RPMI8226 (cell line): ENCODE measurements at regions not wholly inside any gene's neighbourhood (a gene's known extent, or its start where the extent isn't known, plus 50 kb on each side); places are given as distances from the start of the nearest gene placed in this dataset.

Experiments used
- DNase-seq: peaks from one replicate; pipeline ENCODE4 v3.0.0-alpha.2; 2015

GRCh38 chr9:99401680-99402504, 179.8 kb downstream of the SEC61B start:
- DNase-seq, result no peak

- DNase-seq, result no peak
Measured at GRCh38 chr9:99403371-99403770, 181.3 kb downstream of the SEC61B start.

GRCh38 chr9:99405359-99405758, 183.3 kb downstream of the SEC61B start:
- no peak for DNase-seq

DNA sequence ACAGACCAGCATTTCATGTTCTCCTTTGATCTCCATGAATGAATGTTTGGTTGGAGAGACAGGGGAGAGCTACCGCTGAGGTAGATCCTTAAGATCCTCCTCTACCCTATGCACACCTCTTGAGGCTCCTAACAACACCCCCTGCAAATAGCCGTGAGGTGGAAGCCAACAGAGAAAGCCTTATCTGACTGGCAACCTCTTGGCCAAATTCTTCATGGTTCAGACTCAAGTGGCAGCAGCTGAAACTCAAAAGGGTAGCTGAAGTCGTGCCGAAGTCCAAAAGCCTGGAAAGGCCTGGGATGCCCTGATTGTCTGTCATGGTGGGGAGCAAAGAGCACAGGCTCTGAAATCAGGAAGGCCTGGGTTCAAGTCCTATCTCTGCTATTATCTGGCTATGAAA, 184.9 kb downstream of the SEC61B start:
- no peak for DNase-seq

- DNase-seq, result no peak
Measured at GRCh38 chr9:99411068-99411467, 189.0 kb downstream of the SEC61B start.

DNA sequence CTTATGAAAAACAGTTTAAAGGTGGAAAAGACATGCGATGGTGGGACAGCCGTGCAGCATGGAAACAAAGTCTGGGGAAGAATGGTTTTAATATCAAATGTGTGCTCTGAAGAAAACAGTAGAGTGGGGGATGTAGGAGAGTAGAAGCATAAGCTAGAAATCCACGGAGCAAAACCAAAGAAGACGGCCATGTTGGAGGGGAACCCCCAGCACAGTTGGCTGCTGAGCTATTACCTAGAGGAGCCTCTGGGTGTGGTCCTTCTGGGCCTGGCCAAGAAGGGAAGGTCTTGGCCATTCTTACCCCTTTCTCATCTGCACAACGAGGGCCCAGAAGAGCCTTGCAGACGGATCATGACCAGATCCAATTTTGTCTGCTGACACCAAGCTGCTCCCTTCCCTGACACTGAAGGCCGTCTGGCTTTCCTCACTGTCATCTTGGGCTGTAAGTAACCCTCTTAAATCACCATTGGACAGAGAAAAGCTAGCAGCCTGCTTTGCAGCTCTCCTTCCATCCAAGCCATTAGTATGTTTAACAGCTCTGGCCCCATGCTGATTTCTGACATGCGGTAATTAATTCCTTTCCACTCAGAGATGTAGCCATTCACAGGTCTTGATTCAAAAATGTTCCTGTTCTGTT, 189.5 kb downstream of the SEC61B start:
- no peak for DNase-seq

DNA sequence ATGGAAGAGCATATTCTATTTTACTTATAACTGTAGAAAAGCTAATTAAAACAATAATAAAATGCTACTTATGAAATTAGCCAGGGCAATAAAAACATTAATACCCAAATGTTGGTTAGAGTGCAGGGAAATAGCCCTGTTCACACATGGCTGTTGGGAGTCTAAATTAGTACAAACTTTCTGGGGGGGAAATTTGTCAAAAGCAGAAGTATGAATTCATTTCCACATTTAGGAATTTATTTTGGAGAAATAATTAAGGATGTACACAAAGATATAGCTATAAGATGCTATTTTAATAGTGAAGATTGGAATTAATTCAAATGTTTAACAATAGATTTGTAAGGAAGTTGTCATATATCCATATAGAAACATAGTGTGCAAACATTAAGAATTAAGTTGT, 190.5 kb downstream of the SEC61B start:
- no peak for DNase-seq

DNA sequence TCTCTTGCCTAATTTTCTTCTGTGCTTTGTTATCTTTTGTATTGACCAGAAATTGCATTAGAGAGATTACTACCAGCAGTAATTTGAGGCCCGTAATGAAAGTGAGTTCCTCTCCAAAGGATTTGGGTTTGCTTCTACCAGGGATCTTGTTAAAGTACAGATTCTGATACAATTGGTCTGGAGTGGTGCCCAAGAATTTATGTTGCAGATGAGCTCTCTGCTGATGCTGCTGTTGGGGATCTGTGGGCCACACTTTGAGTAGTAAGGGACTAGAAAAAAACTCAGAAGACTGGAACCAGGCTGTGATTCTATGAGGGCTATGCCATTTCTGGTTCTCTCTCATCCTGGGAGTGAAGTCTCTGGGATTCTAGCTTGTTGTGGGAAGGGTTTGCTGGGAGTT, 192.2 kb downstream of the SEC61B start:
- no peak for DNase-seq

DNA sequence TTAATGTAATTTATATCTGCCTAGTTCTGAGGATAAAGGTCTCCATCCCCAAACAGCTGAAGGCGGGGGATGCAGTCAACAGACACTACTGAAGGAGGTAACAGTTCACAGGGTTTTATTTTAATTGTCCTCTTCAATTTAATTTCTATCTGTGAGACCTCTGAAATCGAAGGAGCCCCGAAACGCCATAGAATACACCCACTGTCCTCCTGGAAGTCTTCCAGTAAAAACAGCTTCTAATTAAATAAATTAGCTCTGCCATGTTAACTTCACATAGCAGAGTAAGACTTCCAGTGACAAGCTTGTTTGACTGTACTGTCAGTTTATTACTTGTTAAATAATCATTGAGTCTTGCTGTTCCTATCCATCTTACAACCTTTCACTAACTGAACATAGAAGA, 193.5 kb downstream of the SEC61B start:
- DNase-seq, result no peak

DNA sequence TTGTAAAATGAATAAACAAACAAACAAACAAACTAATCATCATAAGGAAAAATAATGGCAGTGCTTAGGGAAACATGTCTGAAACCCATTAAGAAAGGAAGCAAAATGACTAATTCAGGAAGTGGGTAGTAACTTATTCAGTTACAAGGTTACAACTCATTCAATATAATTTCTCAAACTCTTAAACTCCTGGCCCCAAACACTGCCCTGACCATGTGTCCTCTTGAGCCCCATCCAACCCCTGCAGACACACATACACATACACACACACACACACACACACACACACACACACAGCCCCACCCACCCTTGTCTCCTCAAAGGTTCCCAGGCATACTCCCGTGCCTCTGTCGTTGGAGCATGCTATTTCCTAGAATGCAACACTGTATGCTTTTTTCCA, 193.9 kb downstream of the SEC61B start:
- DNase-seq, result no peak

DNA sequence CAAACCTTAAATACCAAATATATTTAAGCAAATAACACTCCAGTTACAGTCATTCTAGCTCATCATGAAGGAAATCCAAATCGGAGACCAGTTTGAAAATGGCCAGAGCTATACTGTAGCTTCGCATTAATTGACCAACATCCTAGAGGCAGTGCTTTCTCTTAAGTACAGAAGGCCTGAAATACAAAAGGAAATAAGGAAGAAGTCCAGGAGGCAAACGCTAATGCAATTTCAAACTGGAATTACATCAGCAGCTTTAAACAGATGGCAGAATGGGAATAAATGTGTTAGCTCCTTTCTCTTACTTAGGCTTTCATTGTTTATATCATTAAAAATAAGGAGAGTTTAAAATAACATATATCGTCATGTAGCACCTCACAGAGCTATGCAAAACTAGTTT, 197.0 kb downstream of the SEC61B start:
- no peak for DNase-seq

GRCh38 chr9:99421369-99421768, 199.3 kb downstream of the SEC61B start:
- DNase-seq, result no peak

- no peak for DNase-seq
Measured at GRCh38 chr9:99425124-99425523, 203.0 kb downstream of the SEC61B start.

DNA sequence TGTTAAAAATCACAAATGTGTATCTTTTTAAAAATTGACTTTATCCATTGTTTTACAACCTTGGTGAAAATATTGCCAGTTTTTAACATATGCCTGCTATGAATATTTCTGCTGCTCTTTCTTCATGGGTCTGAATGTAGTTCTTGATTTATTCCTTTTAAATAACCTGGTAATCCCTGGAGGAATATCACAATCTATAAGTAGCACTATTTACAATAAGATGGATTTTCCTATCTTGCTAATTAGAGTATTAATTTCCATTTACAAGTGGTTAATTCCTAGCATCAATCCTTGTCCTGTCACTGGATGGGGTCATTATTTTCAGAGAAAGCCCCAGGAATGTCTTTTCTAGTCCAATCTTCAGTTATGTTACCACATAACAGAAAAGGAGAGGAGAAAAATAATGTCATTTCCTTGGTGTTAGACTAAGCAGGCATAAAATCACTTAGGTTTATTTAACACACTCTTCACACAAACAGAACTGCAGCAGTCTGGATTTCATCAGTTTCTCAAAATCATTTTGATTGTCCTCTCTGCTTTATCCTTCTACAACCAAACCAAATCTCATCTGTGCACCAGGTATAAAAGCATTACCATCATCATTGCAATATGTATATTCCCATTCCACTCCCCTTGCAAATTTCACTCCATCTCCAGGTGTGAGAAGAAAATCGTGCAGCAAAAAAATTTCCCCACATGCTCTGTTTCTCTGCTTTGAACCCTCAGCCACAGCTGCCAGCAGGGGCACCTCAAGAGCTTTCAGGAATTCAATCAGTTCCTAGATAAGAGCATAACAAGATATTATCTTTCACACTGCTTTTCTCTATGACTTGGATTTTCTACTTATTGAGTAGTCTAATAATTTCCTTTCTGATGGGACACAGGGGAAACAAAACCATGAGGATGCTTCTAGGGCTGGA, 204.1 kb downstream of the SEC61B start:
- no peak for DNase-seq

DNA sequence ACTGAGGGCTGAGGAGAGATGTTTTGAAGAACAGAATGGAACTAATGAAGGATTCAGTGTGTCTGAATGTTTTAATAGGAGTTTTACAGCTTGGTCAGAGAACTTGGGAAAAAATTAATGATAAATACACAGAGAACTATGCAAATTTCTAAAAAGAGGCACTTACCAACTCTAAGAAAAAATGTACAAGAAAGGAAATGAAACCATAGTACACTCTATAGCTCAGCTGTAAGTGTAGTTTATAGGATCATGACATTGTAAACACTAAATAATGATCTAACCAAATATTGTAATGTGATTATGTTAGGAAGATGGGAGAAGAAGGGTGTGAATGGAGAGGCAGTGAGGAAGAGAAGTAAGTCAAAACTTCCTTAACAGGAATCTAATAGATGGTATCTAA, 205.2 kb downstream of the SEC61B start:
- DNase-seq, result no peak

- DNase-seq, result no peak
Measured at GRCh38 chr9:99430301-99430700, 208.2 kb downstream of the SEC61B start.

DNA sequence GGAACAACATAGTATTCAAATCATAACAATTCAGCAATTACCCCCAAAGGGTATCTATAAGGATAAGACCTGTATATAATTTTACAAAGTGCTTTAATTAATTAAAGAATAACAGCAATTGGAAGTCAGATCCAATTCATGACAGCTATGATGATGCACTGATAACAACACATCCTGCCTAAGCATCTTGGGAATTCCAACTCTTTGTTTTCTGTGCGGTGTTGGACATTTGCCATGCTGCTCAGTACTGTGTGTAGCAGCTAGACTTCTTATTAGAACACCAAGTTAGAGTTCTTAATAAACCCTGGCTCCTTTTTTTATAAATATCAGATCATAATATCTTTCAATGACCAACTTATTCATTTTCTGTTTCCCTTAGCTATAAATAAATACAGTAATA, 209.0 kb downstream of the SEC61B start:
- DNase-seq, result no peak

DNA sequence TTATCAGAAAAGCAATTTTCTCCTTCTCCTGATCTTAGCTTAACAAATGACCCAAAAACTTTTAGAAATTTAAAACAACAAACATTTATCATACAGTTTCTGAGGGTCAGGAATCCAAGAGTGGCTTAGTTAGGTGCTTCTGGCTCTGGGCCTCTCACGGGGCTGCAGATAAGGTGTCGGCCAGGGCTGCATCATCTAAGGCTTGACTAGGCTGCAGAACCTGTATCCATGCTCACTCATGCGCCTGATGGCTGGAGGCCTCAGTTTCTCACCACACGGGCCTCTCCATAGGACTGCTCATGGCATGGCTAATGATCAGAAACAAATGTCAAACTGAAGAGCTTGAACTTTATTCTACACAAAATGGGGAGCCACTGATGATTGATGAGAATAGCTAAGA, 210.0 kb downstream of the SEC61B start:
- no peak for DNase-seq

- no peak for DNase-seq
Measured at GRCh38 chr9:99433095-99433494, 211.0 kb downstream of the SEC61B start.

DNA sequence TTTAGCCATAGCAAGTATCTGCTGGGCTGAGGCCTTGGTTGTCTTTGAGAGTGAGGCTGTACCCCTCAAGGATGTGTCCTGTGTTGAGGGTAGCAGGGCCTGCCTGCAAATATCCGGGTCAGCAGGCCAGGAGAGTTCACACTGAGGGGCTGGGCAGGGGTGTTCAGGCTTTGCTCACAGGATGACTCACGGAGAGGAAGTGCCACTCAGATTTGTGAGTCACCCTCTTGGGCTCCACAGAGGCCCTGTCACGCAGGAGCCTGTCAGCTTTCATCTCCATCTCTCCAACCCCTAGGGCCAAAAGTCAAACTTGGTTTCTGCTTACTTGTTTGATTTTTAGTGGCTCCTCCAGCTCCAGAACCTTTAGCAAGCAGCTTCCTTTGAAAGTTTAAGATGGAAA, 211.5 kb downstream of the SEC61B start:
- DNase-seq, result no peak

- no peak for DNase-seq
Measured at GRCh38 chr9:99436616-99437015, 214.5 kb downstream of the SEC61B start.

GRCh38 chr9:99437145-99437544, 215.1 kb downstream of the SEC61B start:
- DNase-seq, result no peak

DNA sequence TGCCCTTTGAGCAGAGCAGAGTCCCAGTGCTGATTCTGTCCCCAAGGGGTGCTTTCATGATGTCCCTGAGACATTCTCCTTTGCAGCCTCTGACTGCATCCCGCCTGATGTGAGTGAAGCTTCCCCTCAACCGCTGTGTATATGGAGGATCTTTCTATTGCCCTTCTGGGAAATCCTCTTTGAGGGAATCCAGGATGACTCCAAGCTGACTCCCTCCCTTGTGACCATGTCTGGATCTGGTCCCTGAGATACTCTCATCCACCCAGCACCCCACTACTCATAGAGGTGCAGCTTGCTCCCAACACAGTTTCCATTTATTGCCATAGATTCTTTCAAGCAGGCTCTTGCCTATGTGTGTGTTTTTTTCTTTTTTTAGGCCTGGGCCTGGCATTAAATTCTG, 216.5 kb downstream of the SEC61B start:
- no peak for DNase-seq

DNA sequence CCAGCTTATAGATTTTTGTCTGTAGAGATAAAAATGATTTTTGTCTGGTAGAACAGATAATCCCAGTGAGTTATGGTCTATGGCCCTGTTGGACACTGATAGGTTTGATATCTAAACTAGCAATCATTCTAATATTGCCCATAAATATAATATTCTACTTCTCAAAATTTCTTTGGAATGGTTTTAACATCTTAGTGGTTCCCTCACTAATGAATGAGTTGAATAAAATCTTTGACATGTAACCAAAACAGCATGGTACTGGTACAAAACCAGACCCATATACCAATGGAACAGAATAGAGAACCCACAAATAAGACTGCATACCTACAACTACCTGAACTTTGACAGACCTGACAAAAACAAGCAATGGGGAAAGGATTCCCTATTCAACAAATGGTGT, 219.7 kb downstream of the SEC61B start:
- no peak for DNase-seq
